WTC11 (cell line): ENCODE measurements at regions not wholly inside any gene's neighbourhood (a gene's known extent, or its start where the extent isn't known, plus 50 kb on each side); places are given as distances from the start of the nearest gene placed in this dataset.

Source experiments
- ATAC-seq: fragments of 200-7000 bp; cut with Tn5 transposase; 2 replicates; pipeline ENCODE4 v1.10.0; 2021; ENCODE audit warnings: mild to moderate bottlenecking, moderate library complexity
- CTCF ChIA-PET: fragments of 300-600 bp; sonication (Branson Sonifier 250); formaldehyde crosslinking; loops from one replicate; lab custom pipeline; 2021; ENCODE audit warnings: antibody characterized with exemption; lab: Charles Lee
- POLR2A ChIA-PET: fragments of 350-600 bp; sonication (Branson Sonifier 250); formaldehyde crosslinking; loops from one replicate; lab custom pipeline; 2021; ENCODE audit warnings: antibody characterized with exemption; lab: Charles Lee
- DNase-seq: peaks from one replicate; pipeline ENCODE4 v3.0.0; 2021; ENCODE audit warnings: low spot score
- H3K27ac Mint-ChIP-seq: 2 replicates; pipeline ENCODE4 v1.8.0; 2021; ENCODE audit warnings: mixed read lengths
- H3K27me3 Mint-ChIP-seq: 2 replicates; pipeline ENCODE4 v1.8.0; 2021; ENCODE audit warnings: low read depth, mild to moderate bottlenecking, moderate library complexity, mixed read lengths
- H3K36me3 Mint-ChIP-seq: 2 replicates; pipeline ENCODE4 v1.8.0; 2021; ENCODE audit warnings: mixed read lengths
- H3K4me1 Mint-ChIP-seq: 2 replicates; pipeline ENCODE4 v1.8.0; 2022; ENCODE audit warnings: mixed read lengths
- H3K4me3 Mint-ChIP-seq: 2 replicates; pipeline ENCODE4 v1.8.0; 2021; ENCODE audit warnings: mild to moderate bottlenecking, moderate library complexity, mixed read lengths
- H3K9me3 Mint-ChIP-seq: 2 replicates; pipeline ENCODE4 v1.8.0; 2021; ENCODE audit warnings: mixed read lengths
- ATF3 ChIP-seq: sonication (generic); formaldehyde crosslinking; conservative IDR thresholded peaks from 2 replicates; pipeline ENCODE4 v1.8.1; 2022; ENCODE audit warnings: mild to moderate bottlenecking, missing genetic modification reagents
- CREM ChIP-seq: sonication (generic); formaldehyde crosslinking; IDR thresholded peaks from 2 replicates; pipeline ENCODE4 v1.8.1; 2022; ENCODE audit warnings: mild to moderate bottlenecking, missing genetic modification reagents, moderate library complexity
- CTCF ChIP-seq: fragments of 200-600 bp; IDR thresholded peaks from 2 replicates; pipeline ENCODE4 v1.8.0; 2022; ENCODE audit warnings: antibody characterized with exemption
- ELF4 ChIP-seq: sonication (generic); formaldehyde crosslinking; IDR thresholded peaks from 2 replicates; pipeline ENCODE4 v1.8.1; 2022; ENCODE audit warnings: low read depth, mild to moderate bottlenecking, moderate library complexity, missing genetic modification reagents
- FOXJ3 ChIP-seq: sonication (generic); formaldehyde crosslinking; IDR thresholded peaks from 2 replicates; pipeline ENCODE4 v1.9.0; 2021; ENCODE audit warnings: missing genetic modification reagents, mild to moderate bottlenecking, borderline replicate concordance
- HMGXB4 ChIP-seq: sonication (generic); formaldehyde crosslinking; IDR thresholded peaks from 2 replicates; pipeline ENCODE4 v1.8.1; 2023; ENCODE audit warnings: mild to moderate bottlenecking, moderate library complexity, missing genetic modification reagents
- NFATC4 ChIP-seq: fragments of 250-450 bp; sonication (Bioruptor Pico); IDR thresholded peaks from 2 replicates; pipeline ENCODE4 v1.9.0; 2021; ENCODE audit warnings: mild to moderate bottlenecking
- OVOL2 ChIP-seq: fragments of 250-450 bp; sonication (Bioruptor Pico); IDR thresholded peaks from 2 replicates; pipeline ENCODE4 v1.9.0; 2021; ENCODE audit warnings: mild to moderate bottlenecking, borderline replicate concordance
- PRRX2 ChIP-seq: fragments of 250-450 bp; sonication (Bioruptor Pico); IDR thresholded peaks from 2 replicates; pipeline ENCODE4 v1.8.0; 2021; ENCODE audit warnings: mild to moderate bottlenecking
- RELA ChIP-seq: sonication (generic); formaldehyde crosslinking; IDR thresholded peaks from 2 replicates; pipeline ENCODE4 v1.8.1; 2022; ENCODE audit warnings: missing genetic modification reagents, mild to moderate bottlenecking, borderline replicate concordance
- RORB ChIP-seq: fragments of 250-450 bp; sonication (Bioruptor Pico); IDR thresholded peaks from 2 replicates; pipeline ENCODE4 v1.9.0; 2021; ENCODE audit warnings: mild to moderate bottlenecking
- SP1 ChIP-seq: sonication (generic); formaldehyde crosslinking; conservative IDR thresholded peaks from 2 replicates; pipeline ENCODE4 v1.8.1; 2022; ENCODE audit warnings: missing genetic modification reagents
- ZNF232 ChIP-seq: sonication (generic); formaldehyde crosslinking; IDR thresholded peaks from 2 replicates; pipeline ENCODE4 v1.8.0; 2022; ENCODE audit warnings: mild to moderate bottlenecking, missing genetic modification reagents
- ZNF263 ChIP-seq: sonication (generic); formaldehyde crosslinking; IDR thresholded peaks from 2 replicates; pipeline ENCODE4 v1.8.1; 2022; ENCODE audit warnings: low read depth, mild to moderate bottlenecking, moderate library complexity, missing genetic modification reagents
- ZNF281 ChIP-seq: sonication (generic); formaldehyde crosslinking; IDR thresholded peaks from 2 replicates; pipeline ENCODE4 v1.8.0; 2023; ENCODE audit warnings: mild to moderate bottlenecking, missing genetic modification reagents
- ZNF416 ChIP-seq: fragments of 250-450 bp; sonication (Bioruptor Pico); IDR thresholded peaks from 2 replicates; pipeline ENCODE4 v1.9.0; 2021; ENCODE audit warnings: mild to moderate bottlenecking, inconsistent platforms
- TF ChIP-seq, protein P1 (sequence below): sonication (generic); formaldehyde crosslinking; IDR thresholded peaks from 2 replicates; pipeline ENCODE4 v1.8.0; 2022; ENCODE audit warnings: mild to moderate bottlenecking, missing genetic modification reagents
- TF ChIP-seq, protein P2 (sequence below): fragments of 250-450 bp; sonication (Bioruptor Pico); conservative IDR thresholded peaks from 2 replicates; pipeline ENCODE4 v1.9.0; 2021; ENCODE audit warnings: mild to moderate bottlenecking
- TF ChIP-seq, protein P3 (sequence below): sonication (generic); formaldehyde crosslinking; IDR thresholded peaks from 2 replicates; pipeline ENCODE4 v1.8.1; 2022; ENCODE audit warnings: missing genetic modification reagents, borderline replicate concordance

DNA sequence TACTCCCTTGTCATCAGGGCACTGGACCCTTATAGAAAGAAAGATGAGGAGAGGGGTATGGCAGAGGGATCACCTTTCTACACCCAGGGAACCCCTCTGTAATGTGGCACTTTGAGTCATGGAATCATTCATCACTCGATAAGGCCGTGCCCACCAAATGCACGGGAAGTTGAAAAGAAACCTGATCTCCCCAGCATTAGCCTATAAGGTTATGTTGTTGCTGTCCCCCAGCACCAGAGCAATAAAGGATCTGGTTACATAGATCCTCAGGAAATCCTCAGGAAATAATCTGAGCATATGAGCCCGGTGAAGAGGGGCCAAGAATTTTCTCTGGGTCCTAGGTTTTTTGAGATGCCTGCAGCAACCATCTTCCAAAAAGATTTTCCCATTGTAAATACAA, 148.8 kb upstream of the CRY1 start:
- Mint-ChIP-seq H3K36me3 (no peaks in the 10 kb centered on the region), H3K4me3 (no peak overlapping the region), H3K4me1 (peaks cover 24% of the 10 kb centered on the region), H3K9me3 (peaks cover 3% of the 10 kb centered on the region; the same call in 1 of the 2 replicates), H3K27ac (no peak overlapping the region), H3K27me3 (no peaks in the 10 kb centered on the region)
- no peak for DNase-seq
- TF ChIP-seq, protein P1, sequence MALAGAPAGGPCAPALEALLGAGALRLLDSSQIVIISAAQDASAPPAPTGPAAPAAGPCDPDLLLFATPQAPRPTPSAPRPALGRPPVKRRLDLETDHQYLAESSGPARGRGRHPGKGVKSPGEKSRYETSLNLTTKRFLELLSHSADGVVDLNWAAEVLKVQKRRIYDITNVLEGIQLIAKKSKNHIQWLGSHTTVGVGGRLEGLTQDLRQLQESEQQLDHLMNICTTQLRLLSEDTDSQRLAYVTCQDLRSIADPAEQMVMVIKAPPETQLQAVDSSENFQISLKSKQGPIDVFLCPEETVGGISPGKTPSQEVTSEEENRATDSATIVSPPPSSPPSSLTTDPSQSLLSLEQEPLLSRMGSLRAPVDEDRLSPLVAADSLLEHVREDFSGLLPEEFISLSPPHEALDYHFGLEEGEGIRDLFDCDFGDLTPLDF (CRISPR knock-in tag): no peak
- no peak for TF ChIP-seq ELF4
- no peak for TF ChIP-seq ZNF232 (CRISPR knock-in tag)
- no peak for TF ChIP-seq CREM (CRISPR knock-in tag)
- TF ChIP-seq, protein P2, sequence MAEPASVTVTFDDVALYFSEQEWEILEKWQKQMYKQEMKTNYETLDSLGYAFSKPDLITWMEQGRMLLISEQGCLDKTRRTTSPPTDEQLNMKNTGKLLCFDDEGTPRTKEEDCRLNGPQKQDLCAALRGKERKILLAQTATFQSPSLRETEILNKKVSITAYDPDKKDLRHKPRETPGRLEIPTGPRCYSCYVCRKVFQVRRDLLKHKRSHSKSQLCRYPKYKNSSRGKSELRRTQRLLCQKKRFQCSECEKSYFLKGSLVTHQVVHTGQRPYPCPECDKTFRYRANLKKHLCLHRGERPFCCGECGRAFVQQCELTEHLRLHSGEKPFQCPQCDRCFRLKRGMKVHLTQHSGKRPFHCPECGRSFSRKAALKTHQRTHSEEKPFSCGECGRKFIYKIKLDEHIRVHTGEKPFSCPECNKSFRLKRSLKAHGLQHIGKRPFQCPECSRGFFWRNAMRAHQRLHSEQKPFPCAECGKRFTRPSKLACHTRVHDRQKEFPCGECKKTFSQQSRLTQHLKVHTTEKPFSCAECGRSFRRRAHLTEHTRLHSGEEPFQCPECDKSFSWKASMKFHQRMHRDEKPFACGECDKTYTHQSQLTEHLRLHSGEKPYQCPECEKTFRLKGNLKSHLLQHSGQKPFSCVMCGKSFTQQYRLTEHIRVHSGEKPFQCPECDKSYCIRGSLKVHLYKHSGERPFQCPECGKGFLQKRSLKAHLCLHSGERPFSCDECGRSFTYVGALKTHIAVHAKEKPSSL (CRISPR knock-in tag): no peak
- TF ChIP-seq SP1: no peak
- TF ChIP-seq ZNF263 (CRISPR knock-in tag): no peak
- TF ChIP-seq NFATC4: no peak
- no peak for TF ChIP-seq PRRX2
- no peak for TF ChIP-seq ATF3 (CRISPR knock-in tag)
- no peak for TF ChIP-seq OVOL2
- TF ChIP-seq, protein P3, sequence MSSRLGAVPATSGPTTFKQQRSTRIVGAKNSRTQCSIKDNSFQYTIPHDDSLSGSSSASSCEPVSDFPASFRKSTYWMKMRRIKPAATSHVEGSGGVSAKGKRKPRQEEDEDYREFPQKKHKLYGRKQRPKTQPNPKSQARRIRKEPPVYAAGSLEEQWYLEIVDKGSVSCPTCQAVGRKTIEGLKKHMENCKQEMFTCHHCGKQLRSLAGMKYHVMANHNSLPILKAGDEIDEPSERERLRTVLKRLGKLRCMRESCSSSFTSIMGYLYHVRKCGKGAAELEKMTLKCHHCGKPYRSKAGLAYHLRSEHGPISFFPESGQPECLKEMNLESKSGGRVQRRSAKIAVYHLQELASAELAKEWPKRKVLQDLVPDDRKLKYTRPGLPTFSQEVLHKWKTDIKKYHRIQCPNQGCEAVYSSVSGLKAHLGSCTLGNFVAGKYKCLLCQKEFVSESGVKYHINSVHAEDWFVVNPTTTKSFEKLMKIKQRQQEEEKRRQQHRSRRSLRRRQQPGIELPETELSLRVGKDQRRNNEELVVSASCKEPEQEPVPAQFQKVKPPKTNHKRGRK (CRISPR knock-in tag): no peak
- TF ChIP-seq HMGXB4 (CRISPR knock-in tag): no peak
- TF ChIP-seq RORB (CRISPR knock-in tag): no peak
- TF ChIP-seq RELA (CRISPR knock-in tag): no peak
- TF ChIP-seq ZNF416: no peak
- no peak for TF ChIP-seq FOXJ3 (CRISPR knock-in tag)
- no peak for TF ChIP-seq ZNF281 (CRISPR knock-in tag)
- no peak for TF ChIP-seq CTCF
- ATAC-seq: no peak; the same call in 1 of the 2 replicates
- CTCF ChIA-PET: no interaction called here
- POLR2A ChIA-PET: no interaction called here
